ENCODE measurements at regions not wholly inside any gene's neighbourhood (a gene's known extent, or its start where the extent isn't known, plus 50 kb on each side); places are given as distances from the start of the nearest gene placed in this dataset.

GRCh38 chr2:12890066-12890465, 173.3 kb downstream of the TRIB2 start:
- CTCF ChIA-PET, result no interaction called here
- H3K27me3 Mint-ChIP-seq (ENCODE audit: low read depth), result no peaks in the 10 kb centered on the region
- DNase-seq, result no peak
- intact Hi-C loops (cut with micrococcal nuclease), result no loop called here
- peaks cover 22% of the 10 kb centered on the region for H3K9me3 Mint-ChIP-seq
- H3K36me3 Mint-ChIP-seq (ENCODE audit: low read depth), result no peaks in the 10 kb centered on the region
- no peak overlapping the region for H3K4me3 Mint-ChIP-seq
- no peak overlapping the region for H3K27ac Mint-ChIP-seq
- no peaks in the 10 kb centered on the region for H3K4me1 Mint-ChIP-seq (ENCODE audit: low read depth)

GRCh38 chr2:12890481-12890991, 173.8 kb downstream of the TRIB2 start:
- peaks cover 27% of the 10 kb centered on the region for H3K9me3 Mint-ChIP-seq
- no peaks in the 10 kb centered on the region for H3K27me3 Mint-ChIP-seq (ENCODE audit: low read depth)
- intact Hi-C loops (cut with micrococcal nuclease), result no loop called here
- no peaks in the 10 kb centered on the region for H3K36me3 Mint-ChIP-seq (ENCODE audit: low read depth)
- no peak overlapping the region for H3K4me3 Mint-ChIP-seq
- no peak overlapping the region for H3K27ac Mint-ChIP-seq
- no peak for DNase-seq
- CTCF ChIA-PET, result interaction anchor here (0.6 kb wide), 1 partner anchor 108 kb away, joined by 3 read pairs; no protein-coding TSS in a partner anchor
- H3K4me1 Mint-ChIP-seq (ENCODE audit: low read depth), result no peaks in the 10 kb centered on the region

- Mint-ChIP-seq H3K27me3 (ENCODE audit: low read depth) (no peaks in the 10 kb centered on the region), H3K4me1 (ENCODE audit: low read depth) (peaks cover 15% of the 10 kb centered on the region), H3K27ac (no peak overlapping the region), H3K36me3 (ENCODE audit: low read depth) (no peaks in the 10 kb centered on the region), H3K4me3 (no peak overlapping the region), H3K9me3 (peaks cover 29% of the 10 kb centered on the region)
- DNase-seq, result no peak
- intact Hi-C loops (cut with micrococcal nuclease), result no loop called here
- CTCF ChIA-PET, result no interaction called here
Measured at GRCh38 chr2:12895017-12895416, 178.3 kb downstream of the TRIB2 start.

- Mint-ChIP-seq H3K9me3 (peaks cover 24% of the 10 kb centered on the region), H3K4me3 (no peak overlapping the region), H3K4me1 (ENCODE audit: low read depth) (peaks cover 15% of the 10 kb centered on the region), H3K27me3 (ENCODE audit: low read depth) (no peaks in the 10 kb centered on the region), H3K27ac (no peak overlapping the region), H3K36me3 (ENCODE audit: low read depth) (no peaks in the 10 kb centered on the region)
- CTCF ChIA-PET, result interaction anchor here (0.7 to 1.0 kb wide), 2 partner anchors 36 to 37 kb away, joined by 4 read pairs; no protein-coding TSS in a partner anchor
- no peak for DNase-seq
- intact Hi-C loops (cut with micrococcal nuclease), result no loop called here
Measured at GRCh38 chr2:12896318-12896982, 179.7 kb downstream of the TRIB2 start.

GRCh38 chr2:12897181-12897580, 180.4 kb downstream of the TRIB2 start:
- H3K27ac Mint-ChIP-seq, result no peak overlapping the region
- intact Hi-C loops (cut with micrococcal nuclease), result no loop called here
- no peaks in the 10 kb centered on the region for H3K27me3 Mint-ChIP-seq (ENCODE audit: low read depth)
- no peak for DNase-seq
- CTCF ChIA-PET, result interaction anchor here (0.6 to 1.0 kb wide), 3 partner anchors 35 to 1233 kb away, joined by 3 to 4 read pairs (median 4); no protein-coding TSS in a partner anchor
- H3K4me1 Mint-ChIP-seq (ENCODE audit: low read depth), result peaks cover 15% of the 10 kb centered on the region
- no peaks in the 10 kb centered on the region for H3K36me3 Mint-ChIP-seq (ENCODE audit: low read depth)
- peaks cover 17% of the 10 kb centered on the region for H3K9me3 Mint-ChIP-seq
- no peak overlapping the region for H3K4me3 Mint-ChIP-seq

GRCh38 chr2:12903272-12903671, 186.5 kb downstream of the TRIB2 start:
- H3K27ac Mint-ChIP-seq, result no peak overlapping the region
- no peaks in the 10 kb centered on the region for H3K27me3 Mint-ChIP-seq (ENCODE audit: low read depth)
- H3K4me3 Mint-ChIP-seq, result no peak overlapping the region
- no peaks in the 10 kb centered on the region for H3K9me3 Mint-ChIP-seq
- H3K4me1 Mint-ChIP-seq (ENCODE audit: low read depth), result no peaks in the 10 kb centered on the region
- H3K36me3 Mint-ChIP-seq (ENCODE audit: low read depth), result no peaks in the 10 kb centered on the region
- CTCF ChIA-PET, result no interaction called here
- DNase-seq, result no peak
- intact Hi-C loops (cut with micrococcal nuclease), result no loop called here

- Mint-ChIP-seq H3K36me3 (ENCODE audit: low read depth) (no peaks in the 10 kb centered on the region), H3K9me3 (no peaks in the 10 kb centered on the region), H3K4me1 (ENCODE audit: low read depth) (no peaks in the 10 kb centered on the region), H3K27me3 (ENCODE audit: low read depth) (peaks cover 4% of the 10 kb centered on the region), H3K27ac (no peak overlapping the region), H3K4me3 (no peak overlapping the region)
- DNase-seq, result no peak
- CTCF ChIA-PET, result interaction anchor here (0.6 to 1.1 kb wide), 2 partner anchors 21 to 190 kb away, joined by 3 read pairs; no protein-coding TSS in a partner anchor
- intact Hi-C loops (cut with micrococcal nuclease), result no loop called here
Measured at GRCh38 chr2:12910431-12910830, 193.7 kb downstream of the TRIB2 start.

- no peak overlapping the region for H3K27ac Mint-ChIP-seq
- CTCF ChIA-PET, result interaction anchor here (1.2 kb wide), 1 partner anchor 15 kb away, joined by 5 read pairs; no protein-coding TSS in a partner anchor
- no peak for DNase-seq
- H3K4me3 Mint-ChIP-seq, result no peak overlapping the region
- H3K27me3 Mint-ChIP-seq (ENCODE audit: low read depth), result peaks cover 4% of the 10 kb centered on the region
- no peaks in the 10 kb centered on the region for H3K4me1 Mint-ChIP-seq (ENCODE audit: low read depth)
- intact Hi-C loops (cut with micrococcal nuclease), result no loop called here
- H3K36me3 Mint-ChIP-seq (ENCODE audit: low read depth), result no peaks in the 10 kb centered on the region
- no peaks in the 10 kb centered on the region for H3K9me3 Mint-ChIP-seq
Measured at GRCh38 chr2:12915787-12916186, 199.1 kb downstream of the TRIB2 start.

- no peak overlapping the region for H3K27ac Mint-ChIP-seq
- DNase-seq, result no peak
- intact Hi-C loops (cut with micrococcal nuclease), result no loop called here
- H3K36me3 Mint-ChIP-seq (ENCODE audit: low read depth), result no peaks in the 10 kb centered on the region
- H3K4me3 Mint-ChIP-seq, result no peak overlapping the region
- no peaks in the 10 kb centered on the region for H3K4me1 Mint-ChIP-seq (ENCODE audit: low read depth)
- no peaks in the 10 kb centered on the region for H3K9me3 Mint-ChIP-seq
- peaks cover 4% of the 10 kb centered on the region for H3K27me3 Mint-ChIP-seq (ENCODE audit: low read depth)
- CTCF ChIA-PET, result interaction anchor here (0.6 kb wide), 1 partner anchor 12 kb away, joined by 3 read pairs; no protein-coding TSS in a partner anchor
Measured at GRCh38 chr2:12918138-12918834, 201.6 kb downstream of the TRIB2 start.

- Mint-ChIP-seq H3K27ac (no peak overlapping the region), H3K27me3 (ENCODE audit: low read depth) (peaks cover 4% of the 10 kb centered on the region), H3K36me3 (ENCODE audit: low read depth) (no peaks in the 10 kb centered on the region), H3K9me3 (no peaks in the 10 kb centered on the region), H3K4me1 (ENCODE audit: low read depth) (no peaks in the 10 kb centered on the region), H3K4me3 (no peak overlapping the region)
- intact Hi-C loops (cut with micrococcal nuclease), result no loop called here
- DNase-seq, result no peak
- CTCF ChIA-PET, result interaction anchor here (0.6 kb wide), 1 partner anchor 12 kb away, joined by 3 read pairs; no protein-coding TSS in a partner anchor
Measured at GRCh38 chr2:12918835-12919445, 202.2 kb downstream of the TRIB2 start.

- CTCF ChIA-PET, result interaction anchor here (1.4 kb wide), 1 partner anchor 10 kb away, joined by 4 read pairs; no protein-coding TSS in a partner anchor
- no peaks in the 10 kb centered on the region for H3K27me3 Mint-ChIP-seq (ENCODE audit: low read depth)
- H3K4me1 Mint-ChIP-seq (ENCODE audit: low read depth), result no peaks in the 10 kb centered on the region
- H3K4me3 Mint-ChIP-seq, result no peak overlapping the region
- no peak for DNase-seq
- no peaks in the 10 kb centered on the region for H3K36me3 Mint-ChIP-seq (ENCODE audit: low read depth)
- intact Hi-C loops (cut with micrococcal nuclease), result no loop called here
- H3K9me3 Mint-ChIP-seq, result no peaks in the 10 kb centered on the region
- no peak overlapping the region for H3K27ac Mint-ChIP-seq
Measured at GRCh38 chr2:12921321-12921720, 204.6 kb downstream of the TRIB2 start.

- no peaks in the 10 kb centered on the region for H3K36me3 Mint-ChIP-seq (ENCODE audit: low read depth)
- no peak overlapping the region for H3K27ac Mint-ChIP-seq
- DNase-seq, result no peak
- no peak overlapping the region for H3K4me3 Mint-ChIP-seq
- intact Hi-C loops (cut with micrococcal nuclease), result no loop called here
- no peaks in the 10 kb centered on the region for H3K9me3 Mint-ChIP-seq
- peaks cover 8% of the 10 kb centered on the region for H3K4me1 Mint-ChIP-seq (ENCODE audit: low read depth)
- H3K27me3 Mint-ChIP-seq (ENCODE audit: low read depth), result peaks cover 2% of the 10 kb centered on the region
- CTCF ChIA-PET, result no interaction called here
Measured at GRCh38 chr2:12923907-12924610, 207.3 kb downstream of the TRIB2 start.

Data from activated naive CD4-positive, alpha-beta T cell treated with anti-CD3 and anti-CD28 coated beads for 36 hours (primary cell).